ENCODE measurements at regions not wholly inside any gene's neighbourhood (a gene's known extent, or its start where the extent isn't known, plus 50 kb on each side); places are given as distances from the start of the nearest gene placed in this dataset.

- TF ChIP-seq CTCF (conservative IDR thresholded peaks at IDR 0.05) = no peak
- no peak overlapping the region for H3K27ac ChIP-seq
Observed at GRCh38 chr12:75852956-75853355, 178.6 kb downstream of the PHLDA1 start.

GRCh38 chr12:75852143-75852542 lies 179.4 kb downstream of the PHLDA1 start:
- no peak overlapping the region for H3K27ac ChIP-seq
- no peak for TF ChIP-seq CTCF (conservative IDR thresholded peaks at IDR 0.05)

- no peak overlapping the region for H3K27ac ChIP-seq
- TF ChIP-seq CTCF (conservative IDR thresholded peaks at IDR 0.05) = no peak
Observed at GRCh38 chr12:75850721-75851462, 180.7 kb downstream of the PHLDA1 start.

GRCh38 chr12:75848961-75849360 lies 182.6 kb downstream of the PHLDA1 start:
- TF ChIP-seq CTCF (conservative IDR thresholded peaks at IDR 0.05) = no peak
- no peak overlapping the region for H3K27ac ChIP-seq

- TF ChIP-seq CTCF (conservative IDR thresholded peaks at IDR 0.05) = no peak
- no peak overlapping the region for H3K27ac ChIP-seq
Observed at GRCh38 chr12:75848431-75848925, 183.1 kb downstream of the PHLDA1 start.

GRCh38 chr12:75846102-75846501 lies 185.5 kb downstream of the PHLDA1 start:
- no peak overlapping the region for H3K27ac ChIP-seq
- TF ChIP-seq CTCF (conservative IDR thresholded peaks at IDR 0.05) = no peak

- no peak overlapping the region for H3K27ac ChIP-seq
- TF ChIP-seq CTCF (conservative IDR thresholded peaks at IDR 0.05) = no peak
Observed at GRCh38 chr12:75844985-75845384, 186.6 kb downstream of the PHLDA1 start.
